Loucy (cell line): ENCODE measurements at regions not wholly inside any gene's neighbourhood (a gene's known extent, or its start where the extent isn't known, plus 50 kb on each side); places are given as distances from the start of the nearest gene placed in this dataset.

ENCODE experiments used
- H2AFZ ChIP-seq: fragments of 200-600 bp; sonication (generic); 2 replicates; pipeline ENCODE4 v1.6.0; 2016; ENCODE audit warnings: antibody characterized with exemption, mild to moderate bottlenecking, low read length, moderate library complexity
- H3F3A ChIP-seq: fragments of 200-600 bp; 2 replicates; pipeline ENCODE4 v1.6.0; 2016; ENCODE audit warnings: antibody characterized with exemption, low read depth, mild to moderate bottlenecking
- H3K27me3 ChIP-seq: fragments of 200-600 bp; sonication (generic); 2 replicates; pipeline ENCODE4 v1.6.1; 2014; ENCODE audit warnings: low read length, mild to moderate bottlenecking; ENCODE audit not compliant: insufficient read depth, poor library complexity, severe bottlenecking
- H3K36me3 ChIP-seq: fragments of 200-600 bp; sonication (generic); 2 replicates; pipeline ENCODE4 v1.6.1; 2016; ENCODE audit warnings: low read length; ENCODE audit not compliant: insufficient read depth
- H3K4me1 ChIP-seq: fragments of 200-600 bp; sonication (generic); 2 replicates; pipeline ENCODE4 v1.5.1; 2014; ENCODE audit warnings: low read length, mild to moderate bottlenecking; ENCODE audit not compliant: insufficient read depth, poor library complexity, severe bottlenecking
- H3K4me2 ChIP-seq: fragments of 200-600 bp; sonication (generic); 2 replicates; pipeline ENCODE4 v1.6.0; 2014; ENCODE audit warnings: antibody characterized with exemption, low read length, low read depth, mild to moderate bottlenecking; ENCODE audit not compliant: poor library complexity, severe bottlenecking
- H3K4me3 ChIP-seq: fragments of 200-600 bp; sonication (generic); 2 replicates; pipeline ENCODE4 v1.5.1; 2014; ENCODE audit warnings: low read length, mild to moderate bottlenecking, mixed read lengths; ENCODE audit not compliant: poor library complexity, severe bottlenecking
- H3K79me2 ChIP-seq: fragments of 200-600 bp; sonication (generic); 2 replicates; pipeline ENCODE4 v1.6.1; 2014; ENCODE audit warnings: low read length; ENCODE audit not compliant: insufficient read depth
- H3K9ac ChIP-seq: fragments of 200-600 bp; sonication (generic); 2 replicates; pipeline ENCODE4 v1.6.0; 2014; ENCODE audit warnings: mild to moderate bottlenecking, low read depth, low read length, moderate library complexity; ENCODE audit not compliant: poor library complexity, severe bottlenecking
- H3K9me2 ChIP-seq: fragments of 200-600 bp; sonication (generic); replicated peaks from 2 replicates; pipeline ENCODE4 v1.6.1; 2016; ENCODE audit warnings: low read depth, low read length, mixed read lengths
- H3K9me3 ChIP-seq: fragments of 200-600 bp; sonication (generic); 2 replicates; pipeline ENCODE4 v1.6.1; 2014; ENCODE audit warnings: mild to moderate bottlenecking, antibody characterized with exemption, low read length, low read depth; ENCODE audit not compliant: insufficient read depth
- H4K20me1 ChIP-seq: fragments of 200-600 bp; sonication (generic); 2 replicates; pipeline ENCODE4 v1.6.0; 2014; ENCODE audit warnings: antibody characterized with exemption, low read length, mild to moderate bottlenecking; ENCODE audit not compliant: insufficient read depth, poor library complexity, severe bottlenecking
- EZH2phosphoT487 ChIP-seq: fragments of 200-600 bp; IDR thresholded peaks from 2 replicates; pipeline ENCODE4 v1.6.1; 2018; ENCODE audit warnings: antibody characterized with exemption, mild to moderate bottlenecking, moderate library complexity, borderline replicate concordance
- TF ChIP-seq, protein P1 (sequence below): fragments of 200-600 bp; sonication (generic); conservative IDR thresholded peaks from 2 replicates; pipeline ENCODE4 v1.5.1; 2014; ENCODE audit warnings: mild to moderate bottlenecking, antibody characterized with exemption, low read length

DNA sequence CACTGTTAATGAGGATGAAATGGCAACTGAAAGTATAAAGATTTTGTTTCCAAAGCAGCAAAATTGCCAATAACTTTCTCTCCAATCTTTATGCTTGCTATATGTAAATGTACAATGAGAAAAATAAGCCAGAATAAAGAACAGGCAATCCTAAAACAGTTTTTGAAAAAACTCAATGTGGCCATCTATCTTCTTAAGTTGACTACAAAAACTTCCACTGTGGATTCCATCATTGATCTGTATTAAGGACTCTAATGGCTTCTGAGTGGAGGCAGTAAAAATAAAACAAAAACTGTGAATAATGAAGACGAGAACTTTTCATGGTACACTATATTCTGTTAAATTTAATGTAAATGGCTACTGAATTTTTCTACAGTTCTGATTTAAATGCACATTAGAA, 382.9 kb downstream of the TMEM232 start:
- Histone ChIP-seq H3K4me1 (no peaks in the 10 kb centered on the region), H3K27me3 (no peaks in the 10 kb centered on the region), H3K9me3 (no peaks in the 10 kb centered on the region)

DNA sequence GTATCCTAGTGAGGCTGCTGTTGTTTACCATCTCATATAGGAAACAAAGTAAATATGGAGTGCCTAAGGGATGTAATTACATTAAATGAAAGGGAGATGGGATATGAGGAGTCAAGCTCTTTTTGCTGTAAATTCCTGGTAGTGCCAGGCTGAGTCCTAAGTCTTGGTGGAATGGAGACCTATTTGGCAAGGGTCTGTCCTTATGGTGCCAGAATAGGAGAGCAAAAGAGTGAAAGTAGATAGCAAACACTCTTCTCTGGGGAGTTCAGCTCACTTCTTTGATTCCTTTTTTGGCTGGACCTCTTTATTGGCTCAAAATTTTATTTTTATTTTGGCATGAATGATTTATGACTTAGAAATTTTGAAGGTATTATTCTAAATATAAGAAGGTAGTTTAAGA, 380.8 kb downstream of the TMEM232 start:
- no peak overlapping the region for H2AFZ ChIP-seq
- no peaks in the 10 kb centered on the region for H3K4me1 ChIP-seq

More for the DNA sequence above, 382.9 kb downstream of the TMEM232 start:
- no peaks in the 10 kb centered on the region for H3F3A ChIP-seq
- H4K20me1 ChIP-seq, result no peaks in the 10 kb centered on the region
- H3K4me3 ChIP-seq, result no peak overlapping the region
- H3K36me3 ChIP-seq, result no peaks in the 10 kb centered on the region
- no peaks in the 10 kb centered on the region for H3K79me2 ChIP-seq
- no peaks in the 10 kb centered on the region for H3K9me2 ChIP-seq
- H2AFZ ChIP-seq, result no peak overlapping the region
- TF ChIP-seq EZH2phosphoT487, result no peak
- TF ChIP-seq, protein P1, sequence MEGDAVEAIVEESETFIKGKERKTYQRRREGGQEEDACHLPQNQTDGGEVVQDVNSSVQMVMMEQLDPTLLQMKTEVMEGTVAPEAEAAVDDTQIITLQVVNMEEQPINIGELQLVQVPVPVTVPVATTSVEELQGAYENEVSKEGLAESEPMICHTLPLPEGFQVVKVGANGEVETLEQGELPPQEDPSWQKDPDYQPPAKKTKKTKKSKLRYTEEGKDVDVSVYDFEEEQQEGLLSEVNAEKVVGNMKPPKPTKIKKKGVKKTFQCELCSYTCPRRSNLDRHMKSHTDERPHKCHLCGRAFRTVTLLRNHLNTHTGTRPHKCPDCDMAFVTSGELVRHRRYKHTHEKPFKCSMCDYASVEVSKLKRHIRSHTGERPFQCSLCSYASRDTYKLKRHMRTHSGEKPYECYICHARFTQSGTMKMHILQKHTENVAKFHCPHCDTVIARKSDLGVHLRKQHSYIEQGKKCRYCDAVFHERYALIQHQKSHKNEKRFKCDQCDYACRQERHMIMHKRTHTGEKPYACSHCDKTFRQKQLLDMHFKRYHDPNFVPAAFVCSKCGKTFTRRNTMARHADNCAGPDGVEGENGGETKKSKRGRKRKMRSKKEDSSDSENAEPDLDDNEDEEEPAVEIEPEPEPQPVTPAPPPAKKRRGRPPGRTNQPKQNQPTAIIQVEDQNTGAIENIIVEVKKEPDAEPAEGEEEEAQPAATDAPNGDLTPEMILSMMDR, result no peak
- H3K9ac ChIP-seq, result no peak overlapping the region
- no peak overlapping the region for H3K4me2 ChIP-seq

DNA sequence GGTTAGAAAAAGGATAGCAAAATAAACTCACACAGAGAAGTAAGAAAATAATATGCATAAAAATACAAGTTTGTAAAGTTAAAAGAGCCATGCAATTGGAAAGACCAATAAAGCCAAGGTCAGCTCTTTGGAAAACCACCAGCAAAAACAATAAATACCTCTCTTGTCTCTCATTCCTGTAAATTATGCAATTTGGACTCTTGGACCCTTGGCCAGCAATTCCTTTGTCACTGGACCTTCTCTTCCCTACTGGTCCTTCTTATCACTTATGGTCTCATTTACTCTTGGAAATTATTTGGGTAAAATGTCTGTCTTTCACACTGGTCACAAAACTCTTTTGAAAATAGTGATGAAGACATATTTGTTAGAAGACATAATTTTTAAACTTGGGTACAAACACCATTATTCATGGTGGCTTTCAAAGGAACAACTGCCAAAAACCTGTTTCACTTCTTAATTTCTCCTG, 379.5 kb downstream of the TMEM232 start:
- Histone ChIP-seq H4K20me1 (no peaks in the 10 kb centered on the region), H3K4me3 (no peak overlapping the region), H3K79me2 (no peaks in the 10 kb centered on the region), H3K9ac (no peak overlapping the region), H3K9me2 (no peaks in the 10 kb centered on the region), H3F3A (no peaks in the 10 kb centered on the region), H2AFZ (no peak overlapping the region), H3K27me3 (no peaks in the 10 kb centered on the region), H3K4me2 (no peak overlapping the region), H3K9me3 (no peaks in the 10 kb centered on the region), H3K36me3 (no peaks in the 10 kb centered on the region), H3K4me1 (no peaks in the 10 kb centered on the region)
- TF ChIP-seq, protein P1, result no peak
- no peak for TF ChIP-seq EZH2phosphoT487

More for the DNA sequence above, 380.8 kb downstream of the TMEM232 start:
- Histone ChIP-seq H3K79me2 (no peaks in the 10 kb centered on the region), H3K9me3 (no peaks in the 10 kb centered on the region), H3K9ac (no peak overlapping the region), H3K4me2 (no peak overlapping the region), H3K36me3 (no peaks in the 10 kb centered on the region), H3K27me3 (no peaks in the 10 kb centered on the region), H4K20me1 (no peaks in the 10 kb centered on the region), H3F3A (no peaks in the 10 kb centered on the region), H3K4me3 (no peak overlapping the region), H3K9me2 (no peaks in the 10 kb centered on the region)
- TF ChIP-seq, protein P1, result no peak
- no peak for TF ChIP-seq EZH2phosphoT487
